Testis (tissue), 2 donors: ENCODE measurements at regions not wholly inside any gene's neighbourhood (a gene's known extent, or its start where the extent isn't known, plus 50 kb on each side); places are given as distances from the start of the nearest gene placed in this dataset.

ENCODE experiments used
- DNase-seq: peaks from one replicate; pipeline ENCODE4 v3.0.0-alpha.2; 2019
- H3K27ac ChIP-seq, 2 donors: fragments of 200-600 bp; sonication (generic); one replicate each; pipeline ENCODE4 v1.5.1; 2019
- H3K27me3 ChIP-seq: fragments of 200-600 bp; sonication (generic); one replicate; pipeline ENCODE4 v1.5.1; 2019
- H3K36me3 ChIP-seq: fragments of 200-600 bp; sonication (generic); one replicate; pipeline ENCODE4 v1.5.1; 2017; ENCODE audit warnings: low read depth; ENCODE audit errors: missing control alignments
- H3K4me1 ChIP-seq: fragments of 200-600 bp; sonication (generic); one replicate; pipeline ENCODE4 v1.5.1; 2019
- H3K4me3 ChIP-seq, 2 donors: fragments of 200-600 bp; sonication (generic); one replicate each; pipeline ENCODE4 v1.5.1; 2017 to 2019
- H3K9me3 ChIP-seq: fragments of 200-600 bp; sonication (generic); one replicate; pipeline ENCODE4 v1.5.1; 2017
- CTCF ChIP-seq, 3 experiments: fragments of 450-650 bp in 2 of 3; fragments of 200-600 bp in 1 of 3; sonication (generic) in 1 of 3; IDR thresholded peaks; one replicate each; pipeline ENCODE4 v1.5.1; 2016 to 2019; ENCODE audit warnings: antibody characterized with exemption in 3 of 3, mild to moderate bottlenecking in 2 of 3, moderate library complexity in 1 of 3
- POLR2A ChIP-seq: fragments of 450-650 bp; IDR thresholded peaks from one replicate; pipeline ENCODE4 v1.6.1; 2017; ENCODE audit warnings: antibody characterized with exemption, mild to moderate bottlenecking, moderate library complexity
- WGBS, 2 donors: methylation state at CpG; one replicate each; pipeline ENCODE4 v1.1.5; 2018; 5-methylcytosine and 5-hydroxymethylcytosine counted together
- intact Hi-C: fragments of 100-400 bp; cut with DNase I; formaldehyde crosslinking; loops from one replicate; pipeline ENCODE4 v1.15.1; 2023; ENCODE audit warnings: low total_unique reads

- TF ChIP-seq CTCF (IDR thresholded peaks at IDR 0.05), result no peak
- no peak for TF ChIP-seq POLR2A
- Histone ChIP-seq H3K4me1 (no peaks in the 10 kb centered on the region), H3K36me3 (no peaks in the 10 kb centered on the region), H3K4me3 (no peak overlapping the region), H3K9me3 (no peaks in the 10 kb centered on the region), H3K27ac (no peak overlapping the region), H3K27me3 (no peaks in the 10 kb centered on the region)
- 72 to 87% methylated on average over 4 of the region's 4 CpGs for WGBS, 2 donors
- DNase-seq, result no peak
- intact Hi-C loops, result no loop called here
Measured at GRCh38 chr13:91126806-91127205, 220.7 kb upstream of the MIR17HG start.

- WGBS, 2 donors, result 90 to 96% methylated on average over 1 of the region's 1 CpG
- Histone ChIP-seq H3K36me3 (no peaks in the 10 kb centered on the region), H3K9me3 (no peaks in the 10 kb centered on the region), H3K4me1 (no peaks in the 10 kb centered on the region), H3K4me3 (no peak overlapping the region), H3K27ac (no peak overlapping the region), H3K27me3 (no peaks in the 10 kb centered on the region)
- intact Hi-C loops, result no loop called here
- TF ChIP-seq POLR2A (no peak), CTCF (IDR thresholded peaks at IDR 0.05) (no peak)
- DNase-seq, result no peak
Measured at GRCh38 chr13:91127995-91128394, 219.5 kb upstream of the MIR17HG start.

- WGBS, 2 donors, result 78 to 80% methylated on average over 3 to 4 of the region's 4 CpGs
- intact Hi-C loops, result no loop called here
- TF ChIP-seq CTCF (IDR thresholded peaks at IDR 0.05), result no peak
- no peak for TF ChIP-seq POLR2A
Measured at GRCh38 chr13:91132381-91132780, 215.1 kb upstream of the MIR17HG start.

GRCh38 chr13:91132786-91133185 lies 214.7 kb upstream of the MIR17HG start:
- peak; percentile 56 for DNase-seq
- Histone ChIP-seq H3K27me3 (no peaks in the 10 kb centered on the region), H3K4me1 (no peaks in the 10 kb centered on the region), H3K27ac (no peak overlapping the region), H3K4me3 (no peak overlapping the region), H3K9me3 (no peaks in the 10 kb centered on the region), H3K36me3 (no peaks in the 10 kb centered on the region)
- intact Hi-C loops, result no loop called here
- 47 to 53% methylated on average over 7 of the region's 7 CpGs for WGBS, 2 donors
- TF ChIP-seq POLR2A (no peak), CTCF (IDR thresholded peaks at IDR 0.05) (no peak)

More at GRCh38 chr13:91132381-91132780, 215.1 kb upstream of the MIR17HG start:
- no peak for DNase-seq
- no peaks in the 10 kb centered on the region for H3K36me3 ChIP-seq
- no peak overlapping the region for H3K27ac ChIP-seq
- H3K4me3 ChIP-seq, result no peak overlapping the region
- no peaks in the 10 kb centered on the region for H3K9me3 ChIP-seq
- H3K4me1 ChIP-seq, result no peaks in the 10 kb centered on the region
- no peaks in the 10 kb centered on the region for H3K27me3 ChIP-seq

- intact Hi-C loops, result no loop called here
- DNase-seq, result peak; percentile 63
- 33 to 34% methylated on average over 11 of the region's 11 CpGs for WGBS, 2 donors
Measured at GRCh38 chr13:91133941-91134802, 213.3 kb upstream of the MIR17HG start.

More at GRCh38 chr13:91133941-91134802, 213.3 kb upstream of the MIR17HG start:
- Histone ChIP-seq H3K36me3 (no peaks in the 10 kb centered on the region), H3K9me3 (no peaks in the 10 kb centered on the region), H3K27me3 (no peaks in the 10 kb centered on the region), H3K27ac (no peak overlapping the region), H3K4me1 (no peaks in the 10 kb centered on the region), H3K4me3 (no peak overlapping the region)
- TF ChIP-seq POLR2A (no peak), CTCF (IDR thresholded peaks at IDR 0.05) (peak; percentile 71 to 77 (median 72))
